Gastrocnemius medialis (tissue), 4 donors: ENCODE measurements at regions not wholly inside any gene's neighbourhood (a gene's known extent, or its start where the extent isn't known, plus 50 kb on each side); places are given as distances from the start of the nearest gene placed in this dataset.

Source experiments
- ATAC-seq, 2 donors: fragments of 150-250 bp; one replicate each; pipeline ENCODE4 v1.9.1; 2016
- DNase-seq, 2 donors: peaks; one replicate each; pipeline ENCODE4 v3.0.0-alpha.2; 2019
- H3K27ac ChIP-seq, 4 donors: fragments of 200-600 bp; sonication (generic); 1 replicate in 1 of 4; 2 replicates in 3 of 4; pipeline ENCODE4 v1.5.1; 2016 to 2018; ENCODE audit warnings: mild to moderate bottlenecking in 2 of 4, moderate library complexity in 1 of 4
- H3K27me3 ChIP-seq, 3 donors: fragments of 200-600 bp; sonication (generic) in 2 of 3; 1 replicate in 1 of 3; 2 replicates in 2 of 3; pipeline versions ENCODE4 v1.5.1 to v1.6.0; 2016 to 2019; ENCODE audit warnings: mild to moderate bottlenecking in 1 of 3, moderate library complexity in 1 of 3
- H3K36me3 ChIP-seq, 2 donors: fragments of 200-600 bp; sonication (generic) in 1 of 2; one replicate each; pipeline ENCODE4 v1.5.1; 2017 to 2018
- H3K4me1 ChIP-seq, 2 donors: fragments of 200-600 bp; sonication (generic) in 1 of 2; one replicate each; pipeline ENCODE4 v1.5.1; 2016 to 2017; ENCODE audit warnings: mild to moderate bottlenecking in 2 of 2
- H3K4me3 ChIP-seq, 4 donors: fragments of 200-600 bp; sonication (generic) in 3 of 4; 1 replicate in 1 of 4; 2 replicates in 3 of 4; pipeline ENCODE4 v1.5.1; 2016 to 2019; ENCODE audit warnings: mild to moderate bottlenecking in 2 of 4
- H3K9me3 ChIP-seq, 3 donors: fragments of 200-600 bp; sonication (generic) in 2 of 3; 1 replicate in 1 of 3; 2 replicates in 2 of 3; pipeline ENCODE4 v1.5.1; 2016 to 2019
- CTCF ChIP-seq, 5 experiments: fragments of 450-650 bp in 3 of 5; fragments of 200-600 bp in 2 of 5; sonication (generic) in 2 of 5; IDR thresholded peaks in 4 of 5; conservative IDR thresholded peaks in 1 of 5; 1 replicate in 4 of 5; 2 replicates in 1 of 5; pipeline ENCODE4 v1.5.1; 2016 to 2019; ENCODE audit warnings: antibody characterized with exemption in 5 of 5, mild to moderate bottlenecking in 3 of 5, moderate library complexity in 3 of 5
- POLR2A ChIP-seq, 2 donors: fragments of 450-650 bp; IDR thresholded peaks; one replicate each; pipeline ENCODE4 v1.6.1; 2017; ENCODE audit warnings: antibody characterized with exemption in 2 of 2, mild to moderate bottlenecking in 2 of 2, moderate library complexity in 2 of 2
- in situ Hi-C, 4 donors: fragments of 200-750 bp; cut with MboI; loops; one replicate each; pipeline versions ENCODE4 v1.15.0 to v1.8.0; 2017; ENCODE audit warnings: low sequenced_read_pairs in 4 of 4
- intact Hi-C: fragments of 100-400 bp; cut with DNase I; formaldehyde crosslinking; loops from one replicate; pipeline ENCODE4 v1.15.1; 2023; ENCODE audit warnings: low total_unique reads

GRCh38 chr17:74114881-74115470 is 88.5 kb upstream of the RPL38 start:
- H3K4me1 ChIP-seq, result no peaks in the 10 kb centered on the region
- no peaks in the 10 kb centered on the region for H3K36me3 ChIP-seq
- in situ Hi-C loops, result no loop called here
- H3K4me3 ChIP-seq, result no peak overlapping the region
- no peaks in the 10 kb centered on the region for H3K9me3 ChIP-seq
- intact Hi-C loops, result no loop called here
- DNase-seq, result no peak
- no peak for TF ChIP-seq CTCF (IDR thresholded peaks at IDR 0.05 in 4 of 5, conservative IDR thresholded peaks at IDR 0.05 in 1 of 5)
- ATAC-seq, result no peak
- no peak overlapping the region for H3K27ac ChIP-seq
- H3K27me3 ChIP-seq, result peaks cover 0 to 23% (median 13%) of the 10 kb centered on the region in 3 donors

- in situ Hi-C loops, result no loop called here
These were observed 87.9 kb upstream of the RPL38 start for GRCh38 chr17:74115586-74115985.

GRCh38 chr17:74116087-74116717 is 87.3 kb upstream of the RPL38 start:
- DNase-seq (no peak), ATAC-seq (no peak)
- Histone ChIP-seq H3K27ac (no peak overlapping the region), H3K9me3 (no peaks in the 10 kb centered on the region), H3K4me1 (no peaks in the 10 kb centered on the region), H3K27me3 (peaks cover under 1 to 23% (median 13%) of the 10 kb centered on the region in 3 donors), H3K4me3 (no peak overlapping the region), H3K36me3 (no peaks in the 10 kb centered on the region)
- in situ Hi-C loops, result no loop called here
- TF ChIP-seq POLR2A (IDR thresholded peaks at IDR 0.05), result no peak
- no peak for TF ChIP-seq CTCF (IDR thresholded peaks at IDR 0.05 in 4 of 5, conservative IDR thresholded peaks at IDR 0.05 in 1 of 5)
- intact Hi-C loops, result no loop called here

More at GRCh38 chr17:74115586-74115985, 87.9 kb upstream of the RPL38 start:
- H3K27ac ChIP-seq, result no peak overlapping the region
- intact Hi-C loops, result no loop called here
- H3K4me1 ChIP-seq, result no peaks in the 10 kb centered on the region
- no peak for DNase-seq
- no peaks in the 10 kb centered on the region for H3K9me3 ChIP-seq
- H3K27me3 ChIP-seq, result peaks cover 0 to 23% (median 13%) of the 10 kb centered on the region in 3 donors
- ATAC-seq, result no peak
- H3K36me3 ChIP-seq, result no peaks in the 10 kb centered on the region
- H3K4me3 ChIP-seq, result no peak overlapping the region
- TF ChIP-seq POLR2A (IDR thresholded peaks at IDR 0.05), result no peak
- no peak for TF ChIP-seq CTCF (IDR thresholded peaks at IDR 0.05 in 4 of 5, conservative IDR thresholded peaks at IDR 0.05 in 1 of 5)

GRCh38 chr17:74117087-74117698 is 86.3 kb upstream of the RPL38 start:
- Histone ChIP-seq H3K9me3 (no peaks in the 10 kb centered on the region), H3K27ac (no peak overlapping the region), H3K36me3 (no peaks in the 10 kb centered on the region), H3K4me1 (no peaks in the 10 kb centered on the region), H3K27me3 (peaks cover 2 to 23% (median 13%) of the 10 kb centered on the region in 3 donors), H3K4me3 (no peak overlapping the region)
- DNase-seq, result no peak
- in situ Hi-C loops, result no loop called here
- no peak for ATAC-seq
- TF ChIP-seq CTCF (IDR thresholded peaks at IDR 0.05 in 4 of 5, conservative IDR thresholded peaks at IDR 0.05 in 1 of 5), result no peak
- TF ChIP-seq POLR2A (IDR thresholded peaks at IDR 0.05), result no peak
- intact Hi-C loops, result no loop called here
